ENCODE measurements at regions not wholly inside any gene's neighbourhood (a gene's known extent, or its start where the extent isn't known, plus 50 kb on each side); places are given as distances from the start of the nearest gene placed in this dataset.
"Not testable (repeated sequence)": the region's sequence is repeated elsewhere in the genome, so short reads cannot be mapped to it uniquely, and the experiment has no call there.

DNA sequence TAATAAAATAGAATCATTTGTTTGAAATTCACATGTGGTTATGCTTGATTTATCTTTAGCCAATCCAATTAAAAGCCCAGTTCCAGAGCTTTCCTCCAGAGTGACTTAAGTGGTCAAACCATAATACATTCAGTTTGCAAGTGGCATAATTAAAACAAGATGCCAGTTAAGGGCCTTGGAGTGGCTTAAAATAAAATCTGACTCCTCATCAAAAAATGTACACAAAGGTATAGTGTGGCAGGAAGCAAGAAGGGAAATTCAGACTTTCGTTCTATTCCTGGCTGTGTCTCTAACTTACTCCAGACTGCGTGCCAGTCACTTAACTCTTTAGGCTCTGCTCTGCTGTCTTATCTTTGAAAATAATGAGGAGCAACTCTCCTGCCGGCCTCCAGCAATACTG, 215.9 kb upstream of the PRNP start:
- H3K27ac ChIP-seq, result no peak overlapping the region
- H3K4me3 ChIP-seq, result no peak overlapping the region
- DNase-seq, result no peak
- intact Hi-C loops (cut with DNase I; ENCODE audit: low total_unique reads), result no loop called here
- no peaks in the 10 kb centered on the region for H3K27me3 ChIP-seq
- no peaks in the 10 kb centered on the region for H3K9me3 ChIP-seq
- H3K4me1 ChIP-seq, result no peaks in the 10 kb centered on the region
- no peak for TF ChIP-seq POLR2A (IDR thresholded peaks at IDR 0.05)
- TF ChIP-seq, protein P1, sequence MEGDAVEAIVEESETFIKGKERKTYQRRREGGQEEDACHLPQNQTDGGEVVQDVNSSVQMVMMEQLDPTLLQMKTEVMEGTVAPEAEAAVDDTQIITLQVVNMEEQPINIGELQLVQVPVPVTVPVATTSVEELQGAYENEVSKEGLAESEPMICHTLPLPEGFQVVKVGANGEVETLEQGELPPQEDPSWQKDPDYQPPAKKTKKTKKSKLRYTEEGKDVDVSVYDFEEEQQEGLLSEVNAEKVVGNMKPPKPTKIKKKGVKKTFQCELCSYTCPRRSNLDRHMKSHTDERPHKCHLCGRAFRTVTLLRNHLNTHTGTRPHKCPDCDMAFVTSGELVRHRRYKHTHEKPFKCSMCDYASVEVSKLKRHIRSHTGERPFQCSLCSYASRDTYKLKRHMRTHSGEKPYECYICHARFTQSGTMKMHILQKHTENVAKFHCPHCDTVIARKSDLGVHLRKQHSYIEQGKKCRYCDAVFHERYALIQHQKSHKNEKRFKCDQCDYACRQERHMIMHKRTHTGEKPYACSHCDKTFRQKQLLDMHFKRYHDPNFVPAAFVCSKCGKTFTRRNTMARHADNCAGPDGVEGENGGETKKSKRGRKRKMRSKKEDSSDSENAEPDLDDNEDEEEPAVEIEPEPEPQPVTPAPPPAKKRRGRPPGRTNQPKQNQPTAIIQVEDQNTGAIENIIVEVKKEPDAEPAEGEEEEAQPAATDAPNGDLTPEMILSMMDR (IDR thresholded peaks at IDR 0.05), result no peak
- H3K36me3 ChIP-seq, result no peaks in the 10 kb centered on the region

DNA sequence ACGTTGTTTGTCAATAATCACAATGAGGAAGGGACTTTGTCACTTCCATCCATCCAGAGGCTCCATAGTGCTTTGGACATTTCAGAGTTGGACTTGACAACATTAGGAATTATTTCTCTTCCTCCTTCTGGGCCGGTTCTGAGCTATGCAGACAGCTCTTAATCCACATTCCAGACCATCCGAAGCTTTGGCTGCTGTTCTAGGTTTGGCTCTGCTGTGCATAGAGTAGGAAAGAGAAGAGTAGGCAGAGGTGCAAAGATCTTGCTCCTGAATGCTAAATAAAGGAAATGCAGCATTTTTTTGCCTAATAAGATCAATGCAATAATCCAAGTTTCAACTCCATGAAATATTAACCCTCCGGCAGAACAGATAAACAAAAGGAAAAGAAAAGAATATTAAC, 216.3 kb upstream of the PRNP start:
- Histone ChIP-seq H3K4me1 (no peaks in the 10 kb centered on the region), H3K27ac (no peak overlapping the region), H3K9me3 (no peaks in the 10 kb centered on the region), H3K27me3 (no peaks in the 10 kb centered on the region), H3K4me3 (no peak overlapping the region), H3K36me3 (no peaks in the 10 kb centered on the region)
- DNase-seq, result no peak
- TF ChIP-seq POLR2A (IDR thresholded peaks at IDR 0.05), result no peak
- TF ChIP-seq, protein P1 (IDR thresholded peaks at IDR 0.05), result no peak
- intact Hi-C loops (cut with DNase I; ENCODE audit: low total_unique reads), result no loop called here

DNA sequence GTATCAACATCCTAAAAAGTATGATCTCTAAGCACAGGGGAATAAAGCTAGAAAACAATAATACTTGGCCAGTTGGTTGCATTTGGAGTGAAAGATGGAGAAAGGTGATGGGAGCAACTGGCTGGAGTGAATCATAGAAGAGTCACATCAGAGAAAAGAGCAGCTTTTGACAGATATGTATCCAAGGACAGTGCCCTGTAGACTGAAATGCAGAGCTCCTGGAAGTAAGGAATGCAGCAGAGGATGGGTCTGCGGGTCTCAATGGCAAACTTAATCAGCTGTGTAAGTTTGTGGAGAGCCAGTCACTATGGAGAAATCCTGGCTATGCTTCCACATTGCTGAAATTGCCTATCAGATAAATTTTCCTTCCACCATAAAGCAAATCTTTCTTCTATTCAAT, 218.1 kb upstream of the PRNP start:
- intact Hi-C loops (cut with DNase I; ENCODE audit: low total_unique reads), result no loop called here

DNA sequence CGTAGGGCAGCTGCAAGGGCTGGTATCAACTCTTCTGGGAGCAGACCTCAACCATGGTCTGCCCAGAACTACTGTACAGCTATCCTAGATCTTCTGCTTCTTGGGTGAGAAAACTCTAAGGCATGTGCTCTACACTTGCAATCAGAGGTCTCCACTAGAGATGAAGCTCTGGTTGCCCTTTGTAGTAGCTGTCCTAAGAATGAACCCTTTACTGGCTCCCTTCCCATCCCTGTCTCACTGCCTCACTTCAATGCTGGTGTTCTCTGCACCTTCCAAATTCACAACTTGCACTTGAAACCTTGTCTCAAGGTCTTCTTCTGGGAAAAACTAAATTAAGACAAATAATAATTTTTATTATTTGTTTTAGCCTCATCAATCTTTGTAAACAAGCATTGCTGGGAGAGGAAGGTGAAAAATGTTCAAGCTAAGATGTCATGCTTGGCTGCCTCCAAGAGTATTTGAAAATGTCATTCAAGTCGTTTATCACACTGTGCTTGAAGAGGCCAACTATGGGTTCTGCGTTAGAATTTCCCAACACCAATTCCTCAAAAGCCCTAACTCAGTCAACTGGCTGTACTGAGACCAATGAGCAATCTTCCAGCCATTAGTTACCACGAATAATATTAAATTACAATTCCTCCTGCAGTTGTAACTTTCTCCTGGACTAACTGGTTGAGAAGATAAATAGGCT, 216.9 kb upstream of the ADRA1D start:
- intact Hi-C loops (cut with DNase I; ENCODE audit: low total_unique reads), result no loop called here
- no peak overlapping the region for H3K4me3 ChIP-seq
- no peak for DNase-seq
- H3K36me3 ChIP-seq, result no peaks in the 10 kb centered on the region
- TF ChIP-seq, protein P1 (IDR thresholded peaks at IDR 0.05), result no peak
- TF ChIP-seq POLR2A (IDR thresholded peaks at IDR 0.05), result no peak
- no peaks in the 10 kb centered on the region for H3K27me3 ChIP-seq
- no peaks in the 10 kb centered on the region for H3K4me1 ChIP-seq
- no peak overlapping the region for H3K27ac ChIP-seq
- H3K9me3 ChIP-seq, result no peaks in the 10 kb centered on the region

More for the DNA sequence above, 218.1 kb upstream of the PRNP start:
- Histone ChIP-seq H3K4me1 (no peaks in the 10 kb centered on the region), H3K27ac (no peak overlapping the region), H3K36me3 (no peaks in the 10 kb centered on the region), H3K9me3 (no peaks in the 10 kb centered on the region), H3K27me3 (no peaks in the 10 kb centered on the region), H3K4me3 (no peak overlapping the region)
- no peak for DNase-seq
- TF ChIP-seq, protein P1 (IDR thresholded peaks at IDR 0.05), result no peak
- no peak for TF ChIP-seq POLR2A (IDR thresholded peaks at IDR 0.05)

DNA sequence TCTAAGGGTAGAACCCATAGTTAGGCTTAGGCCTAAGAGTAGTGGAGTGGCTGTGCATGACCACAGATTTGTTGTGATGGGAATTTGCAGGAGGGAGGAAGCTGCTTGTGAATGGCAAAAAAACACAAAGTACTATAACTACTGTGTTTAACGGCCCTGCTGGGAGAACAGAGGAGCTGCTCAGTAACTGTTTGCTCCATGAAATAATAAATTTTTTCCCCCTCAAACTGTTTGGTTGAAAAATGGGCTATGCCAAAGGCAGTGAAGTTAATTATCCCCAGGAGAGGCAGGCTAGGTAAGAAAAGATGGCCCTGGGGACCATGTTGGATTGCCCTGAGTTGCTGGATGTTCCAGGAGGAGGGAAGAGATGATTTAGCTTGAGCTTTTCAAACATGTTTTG, 216.1 kb upstream of the ADRA1D start:
- no peak overlapping the region for H3K4me3 ChIP-seq
- intact Hi-C loops (cut with DNase I; ENCODE audit: low total_unique reads), result no loop called here
- no peaks in the 10 kb centered on the region for H3K4me1 ChIP-seq
- no peak overlapping the region for H3K27ac ChIP-seq
- H3K36me3 ChIP-seq, result no peaks in the 10 kb centered on the region
- TF ChIP-seq, protein P1 (IDR thresholded peaks at IDR 0.05), result no peak
- TF ChIP-seq POLR2A (IDR thresholded peaks at IDR 0.05), result no peak
- no peaks in the 10 kb centered on the region for H3K9me3 ChIP-seq
- no peaks in the 10 kb centered on the region for H3K27me3 ChIP-seq
- no peak for DNase-seq

DNA sequence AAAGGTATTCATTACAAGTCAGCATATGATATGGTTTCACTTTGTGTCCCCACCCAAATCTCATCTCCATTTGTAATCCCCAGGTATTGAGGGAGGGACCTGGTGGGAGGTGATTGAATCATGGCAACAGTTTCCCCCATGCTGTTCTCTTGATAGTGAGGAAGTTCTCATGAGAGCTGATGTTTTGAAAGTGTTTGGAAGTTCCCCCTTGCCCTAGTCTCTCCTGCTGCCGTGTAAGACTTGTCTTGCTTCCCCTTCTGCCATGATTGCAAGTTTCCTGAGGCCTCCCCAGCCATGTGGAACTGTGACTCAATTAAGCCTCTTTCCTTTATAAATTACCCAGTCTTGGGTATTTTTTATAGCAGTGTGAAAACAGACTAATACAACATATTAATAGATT, 213.7 kb upstream of the ADRA1D start:
- DNase-seq; intact Hi-C loops (cut with DNase I; ENCODE audit: low total_unique reads); H3K4me3 ChIP-seq; H3K27ac ChIP-seq; H3K36me3 ChIP-seq; H3K4me1 ChIP-seq; H3K9me3 ChIP-seq; H3K27me3 ChIP-seq: not testable (repeated sequence)

All from uterus (tissue), 3 donors.